Brain microvascular endothelial cell (primary cell): ENCODE measurements at regions not wholly inside any gene's neighbourhood (a gene's known extent, or its start where the extent isn't known, plus 50 kb on each side); places are given as distances from the start of the nearest gene placed in this dataset.

Experiments
- DNase-seq: peaks from one replicate; pipeline ENCODE4 v3.0.0-alpha.2; 2020
- H3K27ac ChIP-seq: fragments of 250-450 bp; sonication (Bioruptor Pico); 2 replicates; pipeline ENCODE4 v1.5.1; 2020; ENCODE audit warnings: mild to moderate bottlenecking, moderate library complexity
- H3K27me3 ChIP-seq: fragments of 250-450 bp; sonication (Bioruptor Pico); replicated peaks from 2 replicates; pipeline ENCODE4 v1.5.1; 2020; ENCODE audit warnings: mild to moderate bottlenecking
- H3K36me3 ChIP-seq: fragments of 250-450 bp; sonication (Bioruptor Pico); replicated peaks from 2 replicates; pipeline ENCODE4 v1.5.1; 2020; ENCODE audit warnings: mild to moderate bottlenecking
- H3K4me3 ChIP-seq: 2 replicates; pipeline ENCODE4 v1.5.1; 2011; ENCODE audit warnings: low read depth, mild to moderate bottlenecking, control low read depth, low read length, moderate library complexity
- in situ Hi-C: cut with HindIII; loops from 2 replicates; pipeline ENCODE4 v1.10.0; 2017; ENCODE audit warnings: low sequenced_read_pairs, low pct_ligation_motif_present
- TF ChIP-seq, protein P1 (sequence below): IDR thresholded peaks from 2 replicates; pipeline ENCODE4 v1.5.1; 2011; ENCODE audit warnings: low read depth, mild to moderate bottlenecking, moderate library complexity, low read length, control low read depth, inconsistent platforms; ENCODE audit errors: missing control alignments

DNA sequence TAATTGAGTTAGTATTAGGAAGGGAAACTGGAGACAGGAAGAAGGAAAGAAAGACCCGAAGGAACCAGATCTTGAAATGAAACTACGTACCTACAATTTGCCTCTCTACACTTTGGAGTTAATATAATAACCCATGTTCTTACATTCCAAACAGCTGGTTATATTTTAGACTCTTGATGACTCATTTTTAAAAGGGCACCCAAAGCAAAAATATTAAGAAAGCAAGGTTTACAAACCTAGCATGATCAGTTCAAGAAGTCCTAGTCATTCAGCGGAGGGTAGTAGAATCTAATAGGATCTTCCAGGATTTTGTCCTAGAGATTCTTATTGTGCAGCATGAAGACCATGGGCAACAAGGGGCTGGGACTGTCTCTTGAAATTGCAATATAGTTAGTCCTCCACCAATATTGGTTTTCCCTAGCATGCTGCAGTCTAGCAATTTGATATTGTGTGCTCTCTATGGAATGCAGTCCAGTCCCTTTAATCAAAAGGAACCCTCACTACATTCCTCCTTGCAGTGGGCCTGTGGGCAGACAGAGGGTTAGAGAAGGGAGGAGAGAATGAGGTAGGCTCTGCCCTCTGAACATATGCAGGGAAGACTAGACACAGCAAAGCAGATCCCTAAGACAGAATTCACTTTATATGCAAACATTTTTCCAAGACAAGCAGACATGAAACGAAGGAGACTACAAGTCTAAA lies 230.3 kb downstream of the INHBA start:
- no peak for DNase-seq
- Histone ChIP-seq H3K36me3 (no peaks in the 10 kb centered on the region), H3K4me3 (no peak overlapping the region), H3K27ac (no peak overlapping the region), H3K27me3 (no peaks in the 10 kb centered on the region)
- TF ChIP-seq, protein P1, sequence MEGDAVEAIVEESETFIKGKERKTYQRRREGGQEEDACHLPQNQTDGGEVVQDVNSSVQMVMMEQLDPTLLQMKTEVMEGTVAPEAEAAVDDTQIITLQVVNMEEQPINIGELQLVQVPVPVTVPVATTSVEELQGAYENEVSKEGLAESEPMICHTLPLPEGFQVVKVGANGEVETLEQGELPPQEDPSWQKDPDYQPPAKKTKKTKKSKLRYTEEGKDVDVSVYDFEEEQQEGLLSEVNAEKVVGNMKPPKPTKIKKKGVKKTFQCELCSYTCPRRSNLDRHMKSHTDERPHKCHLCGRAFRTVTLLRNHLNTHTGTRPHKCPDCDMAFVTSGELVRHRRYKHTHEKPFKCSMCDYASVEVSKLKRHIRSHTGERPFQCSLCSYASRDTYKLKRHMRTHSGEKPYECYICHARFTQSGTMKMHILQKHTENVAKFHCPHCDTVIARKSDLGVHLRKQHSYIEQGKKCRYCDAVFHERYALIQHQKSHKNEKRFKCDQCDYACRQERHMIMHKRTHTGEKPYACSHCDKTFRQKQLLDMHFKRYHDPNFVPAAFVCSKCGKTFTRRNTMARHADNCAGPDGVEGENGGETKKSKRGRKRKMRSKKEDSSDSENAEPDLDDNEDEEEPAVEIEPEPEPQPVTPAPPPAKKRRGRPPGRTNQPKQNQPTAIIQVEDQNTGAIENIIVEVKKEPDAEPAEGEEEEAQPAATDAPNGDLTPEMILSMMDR, result no peak
- in situ Hi-C loops, result no loop called here

DNA sequence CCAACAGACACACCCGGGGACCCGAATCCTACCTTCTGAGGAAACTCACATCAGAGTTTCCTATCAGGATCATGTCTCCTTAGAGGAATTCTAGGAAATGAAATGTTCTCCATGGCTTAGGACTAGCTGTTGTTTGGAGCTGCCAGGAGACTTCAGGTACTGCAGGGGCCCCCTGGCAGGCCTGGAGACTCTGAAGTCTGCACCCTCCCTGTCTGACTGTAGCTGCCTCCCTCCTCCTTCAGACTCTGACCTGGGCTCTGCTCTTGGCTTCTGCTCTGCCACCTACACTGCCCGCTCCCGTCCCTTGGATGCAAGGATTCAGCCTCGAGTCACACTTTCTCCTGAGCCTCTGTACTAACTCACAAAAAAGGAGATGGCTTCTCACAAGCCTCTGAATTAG lies 232.8 kb downstream of the INHBA start:
- H3K27me3 ChIP-seq, result no peaks in the 10 kb centered on the region
- TF ChIP-seq, protein P1, result no peak
- in situ Hi-C loops, result no loop called here
- no peaks in the 10 kb centered on the region for H3K36me3 ChIP-seq
- no peak overlapping the region for H3K4me3 ChIP-seq
- no peak for DNase-seq
- H3K27ac ChIP-seq, result no peak overlapping the region

DNA sequence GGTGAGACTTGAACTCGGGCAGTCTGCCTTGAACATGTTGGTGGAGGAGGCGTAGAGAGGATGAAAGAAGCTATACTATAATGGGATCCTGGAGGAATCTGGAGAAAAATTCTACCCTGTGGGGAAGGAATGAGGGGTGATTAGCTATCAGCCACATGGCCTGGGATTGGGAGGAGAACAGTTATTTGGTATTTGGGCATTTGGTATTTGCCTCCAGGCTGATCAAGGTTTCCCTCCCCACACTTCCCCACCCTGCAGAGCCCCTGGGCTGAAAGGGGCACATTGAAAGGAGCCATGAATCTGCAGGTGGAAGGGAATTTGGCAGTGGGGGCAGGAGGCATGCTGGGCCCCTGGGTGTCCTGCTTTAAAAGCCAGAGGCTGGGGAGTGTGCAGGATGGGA lies 235.3 kb downstream of the INHBA start:
- Histone ChIP-seq H3K27ac (no peak overlapping the region), H3K36me3 (no peaks in the 10 kb centered on the region), H3K4me3 (no peak overlapping the region), H3K27me3 (no peaks in the 10 kb centered on the region)
- in situ Hi-C loops, result no loop called here
- TF ChIP-seq, protein P1, result no peak
- DNase-seq, result no peak

DNA sequence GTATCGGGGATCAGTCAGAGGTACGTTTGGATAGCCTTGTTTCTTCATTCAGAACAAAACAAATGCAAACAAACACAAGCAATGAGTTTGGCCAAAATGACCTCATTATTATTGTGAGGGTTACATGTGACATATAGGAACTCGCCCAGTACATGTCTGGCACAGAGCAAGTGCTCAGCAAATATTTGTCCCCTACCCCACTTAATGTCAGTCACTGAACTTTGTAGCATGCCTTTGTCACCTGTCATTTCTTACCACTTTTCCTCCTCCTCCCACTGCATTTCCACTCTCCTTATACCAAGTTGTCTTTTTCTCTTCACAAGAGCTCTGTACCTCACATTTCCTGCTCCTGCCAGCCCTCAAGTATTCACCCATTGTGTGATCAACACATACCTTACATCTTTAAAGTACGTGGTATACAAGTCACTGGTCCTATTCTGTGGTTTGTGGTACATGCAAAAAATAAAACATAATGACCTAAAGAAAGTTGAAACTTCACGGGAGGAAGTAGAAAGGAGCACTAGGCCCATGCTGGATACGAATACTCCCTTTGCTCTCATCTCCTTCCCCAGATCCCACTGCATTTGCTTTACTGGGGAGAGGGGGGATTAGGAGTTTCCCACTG lies 236.0 kb downstream of the INHBA start:
- TF ChIP-seq, protein P1, result no peak
- DNase-seq, result no peak
- no peak overlapping the region for H3K27ac ChIP-seq
- in situ Hi-C loops, result no loop called here
- no peak overlapping the region for H3K4me3 ChIP-seq
- no peaks in the 10 kb centered on the region for H3K27me3 ChIP-seq
- H3K36me3 ChIP-seq, result no peaks in the 10 kb centered on the region

DNA sequence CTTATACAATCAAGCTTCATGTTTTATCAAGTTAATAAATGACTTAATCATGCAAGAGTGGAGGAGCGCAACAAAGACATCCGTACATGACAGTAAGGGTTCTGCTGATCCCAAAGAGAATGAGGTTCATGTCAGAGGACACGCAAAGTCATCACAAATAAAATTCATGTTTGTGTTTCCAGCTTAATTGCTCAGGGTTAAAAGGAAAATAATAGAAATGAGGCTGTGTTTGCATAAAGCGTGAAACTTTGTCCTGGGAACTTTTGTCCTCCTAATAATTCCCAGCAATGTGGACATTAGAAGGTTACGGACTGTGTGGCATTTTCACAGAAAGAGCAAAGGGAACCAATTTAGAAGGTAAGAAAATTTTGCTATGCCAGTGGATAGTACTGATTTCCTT lies 237.3 kb downstream of the INHBA start:
- Histone ChIP-seq H3K27me3 (no peaks in the 10 kb centered on the region), H3K36me3 (no peaks in the 10 kb centered on the region), H3K4me3 (no peak overlapping the region), H3K27ac (no peak overlapping the region)
- TF ChIP-seq, protein P1, result no peak
- no peak for DNase-seq
- in situ Hi-C loops, result no loop called here
